MM.1S (cell line): ENCODE measurements at regions not wholly inside any gene's neighbourhood (a gene's known extent, or its start where the extent isn't known, plus 50 kb on each side); places are given as distances from the start of the nearest gene placed in this dataset.

Source experiments
- EZH2 ChIP-seq: fragments of 300-600 bp; sonication (generic); optimal IDR thresholded peaks from 2 replicates; pipeline ENCODE3; 2017; ENCODE audit warnings: low read depth, mild to moderate bottlenecking, antibody characterized with exemption, low read length, mixed read lengths
- EZH2phosphoT487 ChIP-seq: fragments of 300-600 bp; sonication (generic); IDR thresholded peaks from 2 replicates; pipeline ENCODE4 v1.6.1; 2018; ENCODE audit warnings: antibody characterized with exemption, low read length
- TF ChIP-seq, protein P1 (sequence below): fragments of 300-600 bp; sonication (generic); IDR thresholded peaks from 2 replicates; pipeline ENCODE4 v1.5.1; 2016; ENCODE audit warnings: antibody characterized with exemption, low read length, mixed read lengths

DNA sequence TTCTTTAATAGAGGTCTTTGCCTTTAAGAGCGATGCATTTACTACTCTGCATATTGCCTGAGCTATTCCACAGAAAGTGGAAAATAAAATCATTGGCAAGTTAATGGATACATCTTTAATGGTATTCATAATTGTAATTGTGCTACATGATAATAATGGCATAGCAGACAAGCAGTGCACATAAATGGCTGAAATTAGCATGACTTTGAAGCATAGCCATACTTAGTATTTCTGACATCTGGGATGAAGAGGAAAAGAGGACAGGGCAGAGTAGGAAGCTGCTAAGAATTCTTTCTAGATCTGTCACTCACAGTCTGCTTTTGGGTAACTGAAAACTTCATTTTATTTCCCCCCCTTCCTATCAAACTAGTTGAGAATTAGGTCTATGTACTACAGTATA lies 195.0 kb upstream of the NRIP1 start:
- TF ChIP-seq, protein P1, sequence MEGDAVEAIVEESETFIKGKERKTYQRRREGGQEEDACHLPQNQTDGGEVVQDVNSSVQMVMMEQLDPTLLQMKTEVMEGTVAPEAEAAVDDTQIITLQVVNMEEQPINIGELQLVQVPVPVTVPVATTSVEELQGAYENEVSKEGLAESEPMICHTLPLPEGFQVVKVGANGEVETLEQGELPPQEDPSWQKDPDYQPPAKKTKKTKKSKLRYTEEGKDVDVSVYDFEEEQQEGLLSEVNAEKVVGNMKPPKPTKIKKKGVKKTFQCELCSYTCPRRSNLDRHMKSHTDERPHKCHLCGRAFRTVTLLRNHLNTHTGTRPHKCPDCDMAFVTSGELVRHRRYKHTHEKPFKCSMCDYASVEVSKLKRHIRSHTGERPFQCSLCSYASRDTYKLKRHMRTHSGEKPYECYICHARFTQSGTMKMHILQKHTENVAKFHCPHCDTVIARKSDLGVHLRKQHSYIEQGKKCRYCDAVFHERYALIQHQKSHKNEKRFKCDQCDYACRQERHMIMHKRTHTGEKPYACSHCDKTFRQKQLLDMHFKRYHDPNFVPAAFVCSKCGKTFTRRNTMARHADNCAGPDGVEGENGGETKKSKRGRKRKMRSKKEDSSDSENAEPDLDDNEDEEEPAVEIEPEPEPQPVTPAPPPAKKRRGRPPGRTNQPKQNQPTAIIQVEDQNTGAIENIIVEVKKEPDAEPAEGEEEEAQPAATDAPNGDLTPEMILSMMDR: no peak
- no peak for TF ChIP-seq EZH2
- no peak for TF ChIP-seq EZH2phosphoT487
